ENCODE measurements at regions not wholly inside any gene's neighbourhood (a gene's known extent, or its start where the extent isn't known, plus 50 kb on each side); places are given as distances from the start of the nearest gene placed in this dataset.
"Not testable (repeated sequence)": the region's sequence is repeated elsewhere in the genome, so short reads cannot be mapped to it uniquely, and the experiment has no call there.

GRCh38 chr4:131883181-131883580 is 1265.9 kb upstream of the PCDH10 start:
- DNase-seq (ENCODE audit: low read depth): not testable (repeated sequence)

- not testable (repeated sequence) for DNase-seq (ENCODE audit: low read depth)
These were observed 1223.4 kb upstream of the PCDH10 start for GRCh38 chr4:131925662-131926061.

- not testable (repeated sequence) for DNase-seq (ENCODE audit: low read depth)
These were observed 1181.4 kb upstream of the PCDH10 start for GRCh38 chr4:131967646-131968045.

GRCh38 chr4:131974730-131975129 is 1174.4 kb upstream of the PCDH10 start:
- DNase-seq (ENCODE audit: low read depth): no peak

GRCh38 chr4:131975276-131976132 is 1173.6 kb upstream of the PCDH10 start:
- not testable (repeated sequence) for DNase-seq (ENCODE audit: low read depth)

- not testable (repeated sequence) for DNase-seq (ENCODE audit: low read depth)
These were observed 1172.7 kb upstream of the PCDH10 start for GRCh38 chr4:131976133-131977002.

GRCh38 chr4:131978120-131978519 is 1171.0 kb upstream of the PCDH10 start:
- no peak for DNase-seq (ENCODE audit: low read depth)

GRCh38 chr4:131989576-131989975 is 1159.5 kb upstream of the PCDH10 start:
- no peak for DNase-seq (ENCODE audit: low read depth)

- no peak for DNase-seq (ENCODE audit: low read depth)
These were observed 1147.6 kb upstream of the PCDH10 start for GRCh38 chr4:132001542-132001941.

GRCh38 chr4:132003593-132003992 is 1145.5 kb upstream of the PCDH10 start:
- no peak for DNase-seq (ENCODE audit: low read depth)

GRCh38 chr4:132015321-132015720 is 1133.8 kb upstream of the PCDH10 start:
- no peak for DNase-seq (ENCODE audit: low read depth)

- DNase-seq (ENCODE audit: low read depth): no peak
These were observed 1132.3 kb upstream of the PCDH10 start for GRCh38 chr4:132016703-132017350.

GRCh38 chr4:132026166-132026565 is 1122.9 kb upstream of the PCDH10 start:
- DNase-seq (ENCODE audit: low read depth): no peak

- DNase-seq (ENCODE audit: low read depth): no peak
These were observed 1122.3 kb upstream of the PCDH10 start for GRCh38 chr4:132026816-132027215.

- no peak for DNase-seq (ENCODE audit: low read depth)
These were observed 1092.6 kb upstream of the PCDH10 start for GRCh38 chr4:132056496-132056895.

GRCh38 chr4:132059227-132059626 is 1089.9 kb upstream of the PCDH10 start:
- DNase-seq (ENCODE audit: low read depth): no peak

GRCh38 chr4:132062611-132063239 is 1086.4 kb upstream of the PCDH10 start:
- DNase-seq (ENCODE audit: low read depth): no peak

GRCh38 chr4:132063829-132064228 is 1085.3 kb upstream of the PCDH10 start:
- DNase-seq (ENCODE audit: low read depth): no peak

- DNase-seq (ENCODE audit: low read depth): no peak
These were observed 1083.1 kb upstream of the PCDH10 start for GRCh38 chr4:132065940-132066495.

GRCh38 chr4:132071815-132072214 is 1077.3 kb upstream of the PCDH10 start:
- DNase-seq (ENCODE audit: low read depth): no peak

GRCh38 chr4:132076829-132077228 is 1072.3 kb upstream of the PCDH10 start:
- no peak for DNase-seq (ENCODE audit: low read depth)

Data from forelimb muscle (tissue), 1 donor.